GM21619 (cell line): ENCODE measurements at regions not wholly inside any gene's neighbourhood (a gene's known extent, or its start where the extent isn't known, plus 50 kb on each side); places are given as distances from the start of the nearest gene placed in this dataset.

Experiments
- ATAC-seq: cut with Tn5 transposase; IDR thresholded peaks from one replicate; pipeline ENCODE4 v1.9.1; 2021; ENCODE audit not compliant: unreplicated experiment

DNA sequence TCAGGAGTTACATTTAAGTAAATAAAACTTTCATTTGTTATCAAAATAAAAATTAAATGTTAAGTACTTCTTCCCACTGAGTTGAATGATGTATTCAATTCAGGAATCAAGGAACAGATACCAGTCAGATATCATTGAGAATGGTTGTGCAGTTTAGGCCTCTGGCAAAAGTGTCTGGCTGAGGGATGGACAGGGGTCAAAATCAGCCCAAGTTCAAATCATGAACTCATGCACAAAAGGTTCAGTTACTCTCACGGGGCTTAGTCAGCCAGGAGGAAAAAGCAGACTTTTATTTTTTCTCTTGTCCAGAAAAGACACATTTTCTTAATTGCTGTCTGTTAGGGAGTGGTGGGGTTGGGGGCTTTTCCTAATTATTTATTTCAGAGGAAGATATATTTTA is 166.3 kb downstream of the RASSF9 start:
- no peak for ATAC-seq

DNA sequence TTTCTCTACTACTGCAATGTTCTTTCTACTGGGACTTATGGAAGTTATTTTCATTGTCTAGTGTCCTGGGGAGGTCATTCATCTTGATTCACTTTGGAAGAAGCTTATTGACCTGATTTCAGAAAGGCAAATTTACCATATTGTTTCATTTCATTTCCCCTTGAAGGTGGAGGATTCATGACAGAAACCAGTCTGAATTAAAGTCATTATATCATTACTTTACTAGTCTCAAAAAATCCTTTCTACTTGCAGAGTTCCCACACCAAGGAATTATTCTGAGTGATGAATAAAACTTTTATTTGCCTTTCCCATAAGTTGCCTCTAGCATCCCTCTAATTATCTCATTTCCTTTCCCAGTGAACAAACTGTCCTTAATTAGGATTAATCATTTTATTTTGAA is 163.8 kb downstream of the RASSF9 start:
- ATAC-seq: no peak

DNA sequence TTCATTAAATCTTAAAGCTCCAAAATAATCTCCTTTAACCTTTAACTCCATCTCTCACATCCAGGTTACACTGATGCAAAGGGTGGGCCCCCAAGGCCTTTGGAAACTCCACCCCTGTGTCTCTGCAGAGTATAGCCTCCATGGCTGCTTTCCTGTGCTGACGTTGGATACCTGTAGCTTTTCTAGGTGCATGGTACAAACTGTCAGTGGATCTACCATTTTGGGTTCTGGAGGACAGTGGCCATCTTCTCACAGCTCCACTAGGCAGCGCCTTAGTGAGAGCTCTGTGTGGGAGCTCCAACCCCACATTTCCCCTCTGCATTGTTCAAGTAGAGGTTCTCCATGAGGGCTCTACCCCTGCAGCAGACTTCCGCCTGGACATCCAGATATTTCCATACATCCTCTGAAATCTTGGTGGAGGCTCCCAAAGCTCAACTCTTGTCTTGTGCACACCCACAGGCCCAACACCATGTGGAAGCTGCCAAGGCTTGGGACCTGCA is 162.2 kb downstream of the RASSF9 start:
- no peak for ATAC-seq

DNA sequence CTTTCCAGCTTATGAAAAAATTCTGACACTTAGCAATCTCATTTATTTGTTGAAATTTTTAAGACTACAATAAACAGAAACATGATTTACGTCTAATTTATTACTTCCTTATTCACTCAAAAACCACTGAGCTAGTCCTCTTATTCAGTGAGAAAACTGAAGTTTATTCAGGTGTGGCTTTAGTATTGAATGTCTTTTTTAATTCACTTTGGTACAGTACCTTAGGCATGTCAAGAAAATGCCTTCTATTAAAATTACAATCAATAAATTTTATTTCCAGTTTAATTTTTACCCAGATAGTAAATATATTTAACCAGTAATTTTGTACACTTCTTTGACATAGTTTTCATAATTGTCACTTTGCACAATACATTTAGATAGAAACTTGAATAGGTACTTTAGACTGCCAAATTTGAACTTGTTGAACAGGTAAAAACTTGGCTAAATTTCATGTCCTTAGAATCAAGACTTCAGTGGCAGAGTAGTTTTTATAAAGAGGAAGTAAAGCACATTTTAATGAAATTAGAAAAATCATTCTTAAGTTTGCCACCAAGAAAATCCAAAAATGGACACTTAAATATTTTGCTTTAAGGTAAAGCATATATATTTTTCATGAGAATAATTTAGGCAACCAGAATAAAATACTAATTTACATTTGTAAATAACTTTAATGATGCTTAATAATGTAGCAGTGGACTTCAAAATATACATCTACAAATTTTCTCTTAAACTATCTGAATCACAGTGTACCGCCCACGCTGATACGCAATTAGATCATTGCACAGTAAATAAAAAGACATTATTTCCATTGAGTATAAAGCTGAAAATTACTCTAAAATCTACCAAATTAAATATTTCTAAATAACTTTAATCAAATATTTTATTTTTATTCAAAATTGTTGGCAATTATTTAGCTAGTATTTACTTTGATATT is 159.1 kb downstream of the RASSF9 start:
- ATAC-seq: no peak

DNA sequence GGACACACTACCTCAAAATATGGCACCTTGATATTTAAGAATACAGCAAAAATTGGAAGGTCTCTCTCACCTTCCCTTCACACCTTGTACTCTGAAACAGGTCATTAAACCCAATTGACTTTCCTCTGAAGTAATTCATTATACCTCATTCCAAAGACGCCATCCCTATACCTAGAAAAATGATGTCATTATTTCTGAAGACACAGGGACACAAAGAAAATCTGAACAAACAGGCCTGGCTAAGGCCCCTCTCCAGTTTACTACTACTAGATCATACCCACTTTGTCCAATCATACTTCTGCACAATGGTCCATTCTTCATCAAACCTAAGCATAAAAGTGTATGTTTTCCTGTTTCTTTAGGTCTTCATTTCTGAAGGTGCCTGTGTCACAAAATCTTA is 156.9 kb downstream of the RASSF9 start:
- no peak for ATAC-seq

DNA sequence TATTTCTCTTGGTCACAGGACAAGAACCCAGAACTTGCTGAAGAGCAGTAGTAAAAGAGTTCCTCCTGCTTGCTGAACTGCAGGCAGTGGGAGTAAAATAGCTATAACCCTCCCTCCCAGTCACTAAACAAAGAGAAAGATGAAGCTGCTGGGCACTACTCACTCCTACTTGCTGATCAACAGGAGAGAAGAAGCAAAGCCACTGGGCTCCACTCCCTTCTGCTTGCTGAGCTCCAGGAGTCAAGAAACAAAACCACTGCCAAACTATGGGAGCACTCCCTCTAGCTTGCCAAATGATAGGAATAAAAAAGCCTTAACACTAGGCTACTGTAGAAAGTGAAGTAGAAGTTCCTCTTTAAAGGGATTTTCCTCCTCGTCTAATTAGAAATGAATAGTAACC is 155.3 kb downstream of the RASSF9 start:
- no peak for ATAC-seq

DNA sequence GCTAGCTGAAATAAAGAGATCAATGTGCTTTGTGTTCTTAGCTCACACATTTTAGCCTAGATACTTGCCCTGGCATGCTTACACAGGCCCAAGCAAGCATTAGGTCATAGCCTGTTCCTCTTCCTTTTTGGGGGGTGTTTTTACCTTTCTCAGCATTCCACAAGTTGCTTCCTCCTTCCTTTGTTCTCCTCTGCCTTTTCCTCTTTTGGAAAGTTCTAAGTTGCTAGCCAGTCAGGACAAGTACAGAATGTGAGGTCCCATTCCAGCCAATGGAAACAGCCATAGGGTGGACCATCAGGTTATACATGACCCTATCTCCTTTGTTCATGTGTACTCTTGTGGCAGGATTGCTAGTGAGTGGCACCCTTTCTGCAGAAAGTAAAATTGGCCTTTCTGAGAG is 154.9 kb downstream of the RASSF9 start:
- no peak for ATAC-seq

DNA sequence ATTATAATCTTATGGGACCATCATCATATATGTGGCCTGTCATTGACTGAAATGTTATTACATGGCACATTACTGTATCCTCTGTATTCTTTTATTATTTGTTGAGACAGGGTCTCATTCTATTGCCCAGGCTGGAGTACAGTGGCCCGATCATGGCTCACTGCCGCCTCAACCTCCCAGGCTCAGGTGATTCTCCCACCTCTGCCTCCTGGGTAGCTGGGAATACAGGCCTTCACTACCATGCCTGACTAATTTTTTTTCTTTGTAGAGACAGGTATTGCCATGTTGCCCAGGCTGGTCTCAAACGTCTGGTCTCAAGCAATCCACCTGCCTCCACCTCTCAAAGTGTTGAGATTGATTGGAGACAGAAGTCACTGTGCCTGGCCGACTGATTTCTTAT is 153.2 kb downstream of the RASSF9 start:
- no peak for ATAC-seq

DNA sequence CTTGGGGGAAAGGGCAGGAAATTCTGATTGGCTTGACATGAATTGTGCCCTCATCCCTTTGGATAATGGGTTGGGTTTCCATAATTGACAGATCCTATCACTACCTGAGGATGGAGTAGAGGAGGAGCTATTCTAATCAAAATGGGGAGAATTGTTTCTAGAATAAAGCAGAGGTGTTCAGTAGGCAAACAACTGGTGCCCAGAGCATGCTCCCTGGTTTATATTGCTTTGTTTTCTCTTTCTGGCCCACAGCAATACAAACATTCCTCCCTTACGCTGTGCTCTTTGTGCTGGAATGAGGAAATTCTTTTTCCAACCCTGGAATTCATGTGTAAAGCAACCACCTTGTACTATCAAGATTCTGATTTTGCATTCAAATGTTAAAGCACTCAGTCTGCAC is 147.4 kb downstream of the RASSF9 start:
- ATAC-seq: no peak

DNA sequence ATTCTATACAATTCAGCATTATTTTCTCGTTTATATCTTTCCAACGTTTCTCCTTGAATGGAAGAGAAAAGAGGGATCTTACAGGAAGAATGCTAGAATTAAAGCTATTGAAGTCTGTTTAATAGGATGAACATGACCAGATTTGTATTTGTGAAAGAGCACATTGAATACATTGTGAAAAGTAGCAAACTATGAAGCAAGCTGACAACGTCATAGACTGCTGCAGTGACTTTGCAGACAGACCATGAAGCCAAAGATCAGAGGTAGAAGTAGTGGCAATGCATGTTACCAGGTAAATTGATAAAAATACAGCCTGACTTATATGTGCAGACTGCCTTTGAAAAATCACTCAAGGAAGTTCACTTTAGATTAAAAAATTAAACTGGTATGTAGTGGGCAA is 146.1 kb downstream of the RASSF9 start:
- no peak for ATAC-seq

DNA sequence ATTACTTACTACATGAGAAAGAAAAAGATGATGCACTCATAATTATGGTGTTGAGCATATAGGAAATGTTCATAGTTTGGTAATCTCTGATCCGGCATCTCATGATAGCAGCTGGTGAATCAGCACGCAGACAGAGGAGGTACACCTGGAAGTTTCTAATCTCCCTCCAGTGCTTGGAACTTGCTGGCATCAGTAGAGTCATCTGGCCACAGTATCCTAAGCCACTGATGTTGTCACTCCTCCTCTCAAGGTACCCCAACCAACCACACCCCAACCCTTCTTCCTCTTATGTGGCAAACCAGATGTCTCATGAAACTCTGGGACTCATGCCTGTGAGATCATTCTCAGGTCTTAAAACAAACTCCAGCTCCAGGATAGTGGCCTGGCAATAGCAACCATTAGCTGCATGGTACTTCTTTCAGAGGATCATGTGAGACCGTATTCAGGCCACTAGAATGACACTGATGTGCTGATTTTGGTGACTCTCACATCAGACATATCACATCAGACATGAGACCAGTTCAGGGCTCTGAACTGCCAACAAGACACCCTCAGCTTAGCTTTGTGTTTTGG is 143.0 kb downstream of the RASSF9 start:
- no peak for ATAC-seq

DNA sequence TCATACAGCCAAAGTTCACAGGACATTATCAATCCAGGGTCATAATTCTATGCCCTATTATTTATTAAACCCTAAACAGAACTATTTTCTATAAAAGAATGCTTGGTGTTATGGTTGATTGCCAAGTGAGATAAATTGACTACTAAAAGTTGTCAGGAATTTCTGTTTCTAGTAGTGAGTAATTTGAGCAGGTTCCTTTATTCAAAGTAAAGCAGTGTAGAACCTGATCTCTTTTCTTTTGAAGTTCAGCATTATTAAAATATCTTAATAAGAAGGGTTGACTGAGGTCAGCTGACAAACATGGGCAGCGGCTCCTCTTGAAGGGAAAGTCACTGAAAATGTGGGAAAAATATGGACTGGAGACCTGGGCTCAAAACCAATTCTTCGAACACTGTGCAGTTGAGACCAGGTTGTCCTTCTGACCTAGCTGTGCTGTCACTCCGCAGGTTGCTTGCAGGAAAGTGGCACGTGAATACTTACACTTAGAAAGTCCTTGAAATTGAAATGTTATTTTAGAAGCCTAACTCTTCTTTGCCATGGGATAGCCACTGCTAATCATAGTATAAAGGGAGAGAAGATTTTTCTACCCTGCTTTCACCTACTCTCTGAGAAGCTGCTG is 141.0 kb downstream of the RASSF9 start:
- no peak for ATAC-seq

DNA sequence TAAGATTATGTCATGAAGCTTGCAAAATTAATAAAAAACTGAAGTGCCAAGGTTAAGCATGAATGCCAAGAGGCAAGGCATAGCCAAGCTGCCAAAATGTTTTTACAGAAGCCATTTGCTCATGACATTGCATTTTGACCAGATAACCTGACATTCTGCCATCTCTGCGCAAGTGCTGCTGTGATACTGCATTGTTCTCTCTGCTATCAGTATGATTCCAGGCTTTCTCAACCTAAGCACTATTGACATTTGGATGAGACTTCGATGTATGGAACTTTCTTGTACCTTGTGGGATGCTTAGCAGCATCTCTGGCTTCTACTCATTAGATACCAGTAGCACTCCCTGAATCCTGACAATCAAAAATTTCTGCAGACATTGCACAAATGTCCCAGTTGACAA is 139.2 kb downstream of the RASSF9 start:
- no peak for ATAC-seq

DNA sequence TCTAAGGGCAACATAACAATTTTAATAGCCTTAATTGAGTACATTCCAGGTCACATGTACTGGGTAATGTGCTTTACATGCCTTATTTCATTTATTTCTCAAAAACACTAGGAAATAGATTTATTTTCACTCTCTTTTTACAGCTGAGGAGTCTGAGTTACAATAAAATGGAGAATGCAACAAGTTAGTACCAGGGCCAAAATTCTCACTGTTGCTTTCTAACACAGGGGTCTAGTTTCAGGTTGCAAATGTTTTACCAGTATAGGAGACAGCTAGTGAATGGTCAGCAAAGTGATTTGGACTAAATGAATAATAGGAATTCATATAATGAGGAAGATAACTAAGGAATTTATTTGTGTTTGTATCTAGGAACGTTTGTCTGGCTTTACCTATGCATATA is 137.3 kb downstream of the RASSF9 start:
- ATAC-seq: no peak

DNA sequence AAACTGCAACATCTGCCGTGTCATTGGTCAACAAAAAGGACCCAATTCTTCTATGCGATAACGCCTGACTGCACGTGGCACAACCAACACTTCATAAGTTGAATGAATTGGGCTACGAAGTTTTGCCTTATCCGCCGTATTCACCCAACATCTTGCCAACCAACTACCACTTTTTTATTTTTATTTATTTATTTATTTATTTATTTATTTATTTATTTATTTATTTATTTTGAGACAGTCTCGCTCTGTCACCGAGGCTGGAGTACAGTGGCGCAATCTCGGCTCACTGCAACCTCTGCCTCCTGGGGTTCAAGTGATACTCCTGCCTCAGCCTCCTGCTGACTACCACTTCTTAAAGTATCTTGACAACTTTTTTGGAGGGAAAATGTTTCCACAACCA is 127.4 kb downstream of the RASSF9 start:
- no peak for ATAC-seq

DNA sequence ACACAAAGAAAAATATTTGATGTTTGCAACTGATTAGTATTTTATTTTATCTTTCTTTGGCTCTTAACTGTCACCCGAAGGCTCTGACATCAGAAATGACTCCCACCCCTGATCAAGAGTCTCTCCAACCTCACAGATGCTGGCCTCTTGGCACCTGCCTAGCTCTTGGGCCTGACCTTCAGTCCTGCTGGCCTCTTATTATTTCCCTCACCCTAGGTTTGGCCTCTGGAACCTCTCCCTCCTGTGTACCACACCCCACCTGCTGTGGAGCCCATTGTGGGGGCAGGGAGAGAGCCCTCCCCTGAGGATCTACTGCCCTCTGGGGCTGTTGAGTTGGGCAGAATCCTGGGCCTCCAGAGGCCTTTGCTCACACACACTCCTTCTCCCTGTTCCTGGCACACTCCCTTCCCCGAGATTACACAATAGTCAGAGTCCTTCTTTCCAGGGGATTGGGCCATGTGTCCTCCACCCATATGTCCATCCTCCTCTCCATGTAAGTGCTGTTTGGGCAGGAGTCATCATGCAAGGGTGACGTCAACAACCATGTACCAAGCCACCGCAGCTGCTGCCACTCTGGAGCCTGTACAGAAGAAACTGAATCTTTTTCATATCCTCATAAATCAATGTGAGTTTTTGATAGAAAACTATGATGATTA is 124.3 kb downstream of the RASSF9 start:
- ATAC-seq: no peak

DNA sequence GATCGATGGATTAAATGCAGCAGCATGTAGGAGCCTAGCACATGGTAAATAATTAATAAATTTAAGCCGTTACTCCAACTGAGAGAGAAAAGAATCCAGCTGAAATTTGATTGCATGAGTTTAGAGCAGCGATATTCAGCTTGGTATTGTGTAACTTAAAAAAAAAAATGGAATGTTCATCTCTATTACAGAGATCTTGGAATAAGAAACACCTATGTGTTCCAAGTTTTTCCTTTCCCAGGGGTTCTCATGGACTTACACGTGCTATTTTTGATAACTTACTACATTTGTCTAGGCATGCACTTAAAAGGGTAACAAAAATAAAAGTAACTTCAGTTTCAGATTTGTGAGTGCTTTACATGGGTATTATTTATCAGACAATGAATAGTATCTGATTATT is 122.8 kb downstream of the RASSF9 start:
- no peak for ATAC-seq

DNA sequence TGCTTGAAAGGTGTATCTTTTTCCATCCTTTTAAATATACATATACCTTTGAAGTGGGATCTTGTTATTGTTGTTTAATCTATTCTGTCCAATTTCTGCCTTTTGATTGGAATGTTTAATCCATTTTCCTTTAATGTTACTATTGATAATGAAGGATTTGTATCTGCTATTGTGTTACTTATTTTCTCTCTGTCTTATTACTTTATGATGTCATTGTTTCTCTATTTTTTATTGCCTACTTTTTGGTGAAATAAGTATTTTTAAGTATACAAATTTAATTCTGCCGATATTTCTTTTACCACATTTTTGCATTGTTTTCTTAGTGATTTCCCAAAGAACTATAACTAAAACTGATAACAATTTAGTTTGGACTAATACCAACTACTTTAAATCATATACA is 121.8 kb downstream of the RASSF9 start:
- no peak for ATAC-seq

DNA sequence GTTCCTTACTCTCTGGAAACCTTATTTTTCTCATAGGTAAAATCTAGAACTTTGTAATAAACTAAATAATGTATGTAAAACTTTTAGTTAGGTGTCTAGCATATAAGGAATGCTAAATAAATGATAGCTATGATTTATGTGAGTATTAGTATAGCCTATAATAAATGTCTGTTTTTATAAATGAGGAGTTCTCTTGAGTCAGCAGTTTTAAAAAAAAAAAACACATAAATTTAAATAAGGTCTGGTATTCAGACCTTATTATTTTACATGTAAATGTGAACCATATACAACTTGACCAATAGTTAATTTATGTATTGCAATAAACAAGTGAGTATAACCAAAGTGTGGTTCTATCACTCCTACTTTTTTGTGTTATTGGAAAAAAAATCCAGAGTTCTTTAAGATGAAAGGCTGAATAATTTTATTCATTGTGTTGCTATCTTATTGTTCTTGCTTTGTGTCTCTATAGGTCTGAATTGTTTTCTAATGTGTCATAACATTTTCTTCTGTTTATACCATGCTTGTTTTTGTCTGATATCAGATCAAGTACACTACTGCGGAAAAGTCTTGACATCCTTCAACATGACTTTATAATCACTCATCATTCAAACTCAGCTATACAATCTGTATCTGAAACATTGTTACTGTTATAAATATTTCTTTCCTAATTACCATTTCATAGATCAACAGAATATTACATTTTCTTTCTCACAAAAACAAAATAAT is 115.7 kb downstream of the RASSF9 start:
- ATAC-seq: no peak

DNA sequence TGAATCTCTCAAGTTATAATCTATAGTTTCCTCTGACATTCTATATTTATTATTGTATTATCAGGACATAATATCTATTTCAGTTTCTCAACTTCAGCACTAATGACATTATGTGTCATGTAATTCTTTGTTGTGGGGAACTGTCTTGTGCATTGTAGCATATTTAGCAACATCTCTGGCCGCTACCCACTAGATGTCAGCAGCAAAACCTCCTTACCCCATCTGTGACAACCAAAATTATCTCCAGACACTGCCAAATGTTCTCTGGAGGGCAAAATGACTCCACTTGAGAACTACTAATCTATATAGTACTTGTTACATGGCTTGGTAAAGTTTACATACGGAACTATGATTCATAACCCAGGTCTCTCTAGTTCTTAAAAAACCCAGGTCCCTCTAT is 110.2 kb downstream of the RASSF9 start:
- ATAC-seq: no peak
